ENCODE measurements at regions not wholly inside any gene's neighbourhood (a gene's known extent, or its start where the extent isn't known, plus 50 kb on each side); places are given as distances from the start of the nearest gene placed in this dataset.
"Not testable (repeated sequence)": the region's sequence is repeated elsewhere in the genome, so short reads cannot be mapped to it uniquely, and the experiment has no call there.

DNA sequence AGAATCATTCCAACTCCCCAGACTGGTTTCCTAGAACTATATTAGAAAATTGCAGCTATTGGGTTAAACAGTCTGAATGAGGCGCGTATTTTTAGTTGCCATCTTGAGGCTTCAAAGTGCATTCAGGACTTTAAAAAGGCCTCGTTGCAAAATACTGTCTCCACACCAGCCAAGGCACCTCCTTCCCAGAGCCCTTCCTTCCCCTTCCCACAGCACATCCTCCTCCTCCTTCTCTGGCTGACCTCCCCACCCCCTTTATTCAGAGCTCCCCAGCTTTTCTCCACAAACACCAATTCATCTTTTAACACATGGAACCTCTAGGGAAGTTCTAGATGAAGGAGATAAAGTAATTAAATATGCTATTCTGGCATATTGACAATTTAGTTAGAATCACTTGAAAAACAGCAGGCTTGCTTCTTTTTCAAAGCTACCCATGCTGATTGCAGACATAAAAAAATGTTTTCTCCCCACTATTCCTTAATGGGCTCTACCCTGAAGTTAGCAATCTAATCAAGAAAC is 90.3 kb downstream of the RTP5 start:
- no peak for DNase-seq

DNA sequence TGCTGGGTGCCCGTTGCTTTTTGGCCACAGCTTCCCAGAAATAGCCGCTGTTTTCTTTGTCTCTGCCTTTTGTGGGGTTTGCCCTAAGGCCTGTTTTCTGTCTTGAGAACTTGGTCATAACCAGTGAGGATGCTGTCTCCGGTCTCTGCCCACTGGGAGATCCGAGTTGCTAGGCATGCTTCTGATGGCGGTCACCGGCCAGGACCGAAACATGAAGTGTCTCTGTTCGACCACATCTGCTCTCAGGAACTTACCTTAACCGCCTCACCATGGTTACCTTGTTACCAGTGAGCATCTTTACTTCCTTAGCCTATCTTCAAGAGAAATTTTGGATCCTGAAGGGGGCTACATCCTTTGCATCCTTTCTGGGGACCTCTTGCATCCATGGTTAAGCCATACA is 91.9 kb downstream of the RTP5 start:
- DNase-seq = no peak

DNA sequence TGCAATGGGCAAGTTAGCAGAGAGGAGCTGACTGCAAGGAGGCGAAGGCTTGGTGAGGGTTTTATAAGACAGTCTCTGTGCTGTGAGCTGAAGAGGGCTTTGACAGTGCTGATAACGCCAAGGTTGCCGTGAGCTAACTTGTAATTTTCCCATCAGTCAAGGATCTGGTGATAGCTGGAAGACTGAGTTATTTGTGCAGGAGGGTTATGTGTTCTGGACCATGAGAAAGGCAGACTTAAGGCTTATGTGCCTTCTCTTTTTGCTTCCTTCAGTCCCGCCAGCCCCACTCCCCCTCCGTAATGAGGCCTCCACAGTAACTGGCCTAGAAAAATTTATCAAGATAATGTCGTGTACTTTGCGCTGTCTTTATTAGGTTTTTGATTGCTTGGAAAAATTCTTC is 94.6 kb downstream of the RTP5 start:
- no peak for DNase-seq

DNA sequence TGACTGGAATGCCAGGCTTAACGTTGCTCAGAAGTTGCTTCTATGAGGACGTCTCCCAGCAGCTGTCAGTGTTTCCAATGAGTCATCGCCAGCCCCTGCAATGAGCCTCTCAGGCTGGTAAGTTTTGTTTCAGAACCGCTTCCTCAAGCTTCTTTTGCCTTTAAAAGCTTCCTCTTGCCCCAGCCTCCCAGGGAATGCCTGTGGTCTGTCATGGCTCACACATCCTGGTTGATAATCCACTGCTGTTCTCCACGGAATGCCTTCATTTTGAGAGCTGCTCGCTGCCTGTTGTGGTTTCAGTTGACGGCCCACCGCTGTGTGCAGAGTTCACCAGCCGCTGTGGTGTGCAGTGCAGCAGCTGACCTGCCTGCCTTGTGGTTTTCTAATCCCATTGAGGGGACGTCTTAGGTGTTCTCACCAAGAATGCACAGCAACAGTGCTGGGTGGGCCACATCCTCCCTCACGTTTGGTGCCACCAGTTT is 96.4 kb downstream of the RTP5 start:
- DNase-seq = peak; percentile 66

DNA sequence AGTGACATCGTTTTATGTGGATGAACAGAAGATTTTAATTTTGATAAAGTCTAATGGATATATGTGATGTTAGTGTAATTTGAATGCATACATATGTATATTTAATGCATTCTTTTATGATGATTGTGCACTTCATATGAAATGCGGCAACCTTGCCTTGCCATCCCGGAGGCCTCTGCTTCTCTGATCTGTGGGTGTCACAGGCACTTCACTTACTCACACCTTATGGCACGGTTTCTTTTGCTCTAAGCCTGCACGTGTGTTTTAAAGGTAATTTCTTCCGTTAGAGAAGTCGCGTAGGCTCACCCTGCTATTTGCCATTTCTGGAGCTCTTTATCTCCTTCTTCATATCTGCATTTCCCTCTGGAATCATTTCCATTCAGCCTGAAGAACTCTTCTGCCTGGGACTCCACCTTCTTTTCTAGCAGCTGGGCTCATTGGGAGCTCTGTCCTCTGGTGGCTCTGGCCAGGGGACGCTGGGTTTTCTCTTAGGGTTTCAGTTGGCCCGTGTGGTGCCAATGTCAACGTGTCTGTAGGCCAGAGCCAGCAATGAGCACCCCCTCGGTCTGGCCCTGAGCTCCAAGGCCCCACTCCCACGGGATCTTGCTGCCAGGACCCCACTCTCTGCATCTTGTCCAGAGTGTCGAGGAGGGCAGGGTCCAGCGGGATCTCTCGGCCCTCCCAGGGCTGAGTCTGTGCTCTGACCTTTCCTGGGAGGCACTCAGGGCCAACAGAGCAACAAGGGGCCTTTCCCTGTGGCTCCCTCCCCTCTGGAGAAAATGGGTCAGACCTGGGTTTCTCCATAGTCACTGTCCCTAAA is 97.3 kb downstream of the RTP5 start:
- no peak for DNase-seq

DNA sequence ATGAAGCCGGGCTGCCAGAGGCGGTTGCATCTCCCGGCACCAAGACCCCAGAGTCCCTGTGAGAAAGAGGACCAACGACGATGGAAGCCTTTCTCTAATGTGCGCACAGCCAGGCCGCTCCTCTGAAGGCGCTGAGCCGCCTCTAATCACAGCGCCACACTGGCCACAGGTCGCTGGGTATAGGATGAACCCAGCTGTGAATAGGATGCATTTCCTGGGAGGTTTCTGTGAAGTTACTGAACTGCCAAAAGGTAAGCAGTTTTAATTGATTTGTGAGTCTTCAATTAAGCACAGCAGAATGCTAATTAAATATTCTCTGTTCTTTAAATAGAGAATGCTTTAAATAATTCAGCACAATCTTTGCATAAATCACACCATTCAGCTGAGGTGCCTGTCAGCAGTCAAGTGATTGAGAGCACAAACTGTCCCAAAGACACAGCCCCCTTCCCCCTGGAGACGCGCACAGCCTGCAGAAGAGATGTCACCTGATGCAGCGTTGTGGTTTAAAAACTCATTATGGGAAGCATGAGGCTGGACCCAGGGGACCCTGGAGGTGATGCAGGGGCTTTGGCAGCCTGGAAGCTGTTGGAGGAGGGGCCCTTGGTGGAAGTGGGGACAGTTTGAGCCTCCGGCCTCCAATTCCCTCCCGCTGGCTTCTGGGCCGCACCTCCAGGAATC is 98.1 kb downstream of the RTP5 start:
- no peak for DNase-seq

DNA sequence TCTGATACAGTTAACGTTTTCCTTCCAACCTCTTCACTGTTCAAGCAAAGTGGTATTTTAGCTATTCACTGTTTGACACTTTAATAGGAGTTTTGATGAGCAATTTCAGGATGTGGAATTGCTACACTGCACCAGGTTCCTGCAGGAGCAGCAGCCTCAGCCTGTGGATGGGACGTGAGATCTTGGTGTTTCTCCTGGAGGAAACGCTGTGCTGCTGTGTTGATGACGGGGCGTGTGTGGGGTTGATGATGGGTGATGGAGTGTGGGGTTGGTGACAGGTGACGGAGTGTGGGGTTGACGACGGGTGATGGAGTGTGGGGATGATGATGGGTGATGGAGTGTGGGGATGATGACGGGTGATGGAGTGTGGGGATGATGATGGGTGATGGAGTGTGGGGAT is 98.9 kb downstream of the RTP5 start:
- DNase-seq = no peak

DNA sequence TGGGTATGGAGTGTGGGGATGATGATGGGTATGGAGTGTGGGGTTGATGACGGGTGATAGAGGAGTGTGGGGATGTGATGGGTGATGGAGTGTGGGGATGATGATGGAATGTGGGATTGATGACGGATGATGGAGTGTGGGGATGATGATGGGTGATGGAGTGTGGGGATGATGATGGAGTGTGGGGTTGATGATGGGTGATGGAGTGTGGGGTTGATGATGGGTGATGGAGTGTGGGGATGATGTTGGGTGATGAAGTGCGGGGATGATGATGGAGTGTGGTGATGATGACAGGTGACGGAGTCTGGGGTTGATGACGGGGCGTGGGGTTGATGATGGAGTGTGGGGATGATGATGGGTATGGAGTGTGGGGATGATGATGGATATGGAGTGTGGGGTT is 99.7 kb downstream of the RTP5 start:
- DNase-seq = not testable (repeated sequence)

DNA sequence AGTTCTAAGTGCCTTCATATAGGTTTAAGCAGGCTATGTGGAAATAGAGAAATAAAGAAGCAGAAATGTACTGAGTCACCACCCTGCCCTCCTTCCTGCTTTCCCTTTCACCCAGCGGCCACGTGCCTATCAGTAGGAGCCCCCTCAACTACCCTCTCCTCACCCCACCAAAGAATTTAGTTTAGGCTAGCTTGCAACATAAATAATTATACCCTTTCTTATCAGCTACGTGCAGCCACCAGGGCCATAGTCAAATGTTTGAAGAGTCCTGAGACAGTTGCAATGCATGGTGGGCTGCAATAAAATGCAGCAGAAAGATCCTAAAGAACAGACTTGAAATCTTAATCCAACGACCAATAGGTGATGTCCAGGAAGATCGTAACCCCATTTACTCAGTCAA is 101.2 kb downstream of the RTP5 start:
- no peak for DNase-seq

DNA sequence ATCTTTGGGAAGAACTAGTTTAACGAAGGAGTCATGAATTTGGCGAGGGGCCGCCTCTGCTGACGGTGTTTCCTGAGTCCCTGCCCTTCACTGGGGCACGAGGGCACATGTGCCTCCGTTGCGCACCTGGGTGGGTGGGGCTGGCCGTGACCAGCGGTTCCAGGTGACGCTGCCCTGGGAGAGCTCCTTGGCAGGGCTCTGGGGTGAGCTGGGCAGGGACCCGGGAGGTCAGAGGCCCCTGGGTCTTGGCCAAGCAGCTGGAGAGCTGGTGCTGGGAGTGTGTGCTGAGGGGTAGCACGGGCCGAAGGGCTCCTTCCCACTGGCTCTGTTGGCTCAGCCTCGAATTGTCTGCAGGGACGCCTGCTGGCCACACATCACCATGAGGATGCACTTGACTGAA is 104.6 kb downstream of the RTP5 start:
- DNase-seq = no peak

DNA sequence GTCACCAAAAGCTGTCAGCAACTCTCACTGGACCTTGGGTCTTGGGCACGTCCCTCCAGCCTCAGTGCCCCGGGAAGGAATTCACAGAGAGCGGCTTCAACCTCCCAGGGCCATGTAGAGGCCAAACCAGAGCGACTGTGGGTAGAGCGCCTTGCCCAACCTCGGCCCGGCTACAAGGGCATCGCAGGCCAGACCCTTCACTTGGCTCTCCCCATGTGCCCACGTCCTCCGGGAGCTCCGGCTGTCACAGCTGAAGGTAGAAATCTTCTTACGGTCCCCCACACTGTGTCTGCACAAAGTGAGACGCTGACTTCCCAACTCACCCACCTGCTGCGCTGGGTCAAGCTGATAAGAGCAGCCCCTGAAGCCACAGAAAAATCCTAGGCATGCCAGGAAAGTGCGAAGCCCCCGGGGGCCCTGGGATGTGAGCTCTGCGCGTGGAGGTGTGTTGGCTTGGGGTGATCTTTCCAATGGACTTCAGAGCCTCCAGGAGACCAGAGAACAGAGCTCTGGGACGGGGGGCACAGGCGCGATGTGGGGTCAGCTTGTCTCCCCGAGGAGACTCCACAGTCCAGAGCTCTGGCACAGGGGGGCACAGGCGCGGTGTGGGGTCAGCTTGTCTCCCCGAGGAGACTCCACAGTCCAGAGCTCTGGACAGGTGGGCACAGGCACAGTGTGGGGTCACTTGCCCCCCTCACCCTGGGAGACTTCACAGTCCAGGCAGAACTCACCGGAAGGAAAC is 105.5 kb downstream of the RTP5 start:
- DNase-seq = no peak

DNA sequence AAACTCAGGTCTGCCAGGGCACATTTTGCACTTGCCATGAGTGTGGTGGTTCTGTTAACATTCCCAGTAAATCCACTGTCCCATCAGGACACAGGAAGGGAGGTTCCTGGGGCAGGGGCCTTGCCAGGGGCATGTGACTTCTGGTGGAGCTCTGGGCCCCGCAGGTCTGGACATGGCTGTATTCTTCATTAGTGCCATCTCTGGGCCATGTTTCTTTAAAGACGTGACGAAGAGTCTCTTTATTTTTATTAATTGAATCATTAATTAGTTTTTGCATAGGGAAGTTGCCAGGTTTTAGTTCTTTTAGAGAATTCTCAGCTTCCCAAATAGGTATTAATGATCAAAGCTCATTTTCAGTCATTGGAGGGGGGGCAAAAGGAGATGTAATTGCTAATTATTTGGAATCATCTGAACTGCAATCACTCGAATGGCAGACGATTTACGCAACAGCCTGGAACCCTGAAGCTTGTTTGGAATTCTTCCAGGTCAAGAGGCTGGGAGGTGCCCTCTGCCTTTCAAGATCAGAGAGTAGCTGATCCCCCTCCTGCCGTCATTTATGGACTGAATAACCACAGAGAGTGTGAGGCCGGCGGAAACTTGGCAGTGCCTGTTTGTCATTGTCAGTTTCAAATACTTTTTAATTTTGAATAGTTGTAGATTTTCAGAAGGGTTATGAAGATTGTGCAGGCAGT is 106.2 kb downstream of the RTP5 start:
- no peak for DNase-seq

DNA sequence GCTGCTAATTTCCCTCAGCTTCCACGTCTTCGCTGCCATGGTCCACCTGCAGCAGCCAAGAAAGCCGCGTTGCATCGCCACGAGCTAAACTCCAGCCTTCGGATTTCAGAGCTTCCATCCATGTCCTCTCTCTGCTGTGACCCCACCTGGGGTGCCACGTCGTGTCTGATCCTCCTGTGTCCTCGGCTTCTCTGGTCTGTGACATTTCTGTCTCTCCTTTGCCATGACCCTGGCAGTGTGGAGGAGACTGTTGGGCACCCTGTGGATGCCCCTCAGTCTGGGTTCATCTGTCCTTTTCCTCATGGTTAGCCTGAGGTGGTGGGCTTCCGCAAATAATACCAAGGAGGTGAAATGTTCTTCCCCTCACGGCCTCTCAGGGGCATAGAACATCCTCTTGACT is 106.8 kb downstream of the RTP5 start:
- DNase-seq = no peak

DNA sequence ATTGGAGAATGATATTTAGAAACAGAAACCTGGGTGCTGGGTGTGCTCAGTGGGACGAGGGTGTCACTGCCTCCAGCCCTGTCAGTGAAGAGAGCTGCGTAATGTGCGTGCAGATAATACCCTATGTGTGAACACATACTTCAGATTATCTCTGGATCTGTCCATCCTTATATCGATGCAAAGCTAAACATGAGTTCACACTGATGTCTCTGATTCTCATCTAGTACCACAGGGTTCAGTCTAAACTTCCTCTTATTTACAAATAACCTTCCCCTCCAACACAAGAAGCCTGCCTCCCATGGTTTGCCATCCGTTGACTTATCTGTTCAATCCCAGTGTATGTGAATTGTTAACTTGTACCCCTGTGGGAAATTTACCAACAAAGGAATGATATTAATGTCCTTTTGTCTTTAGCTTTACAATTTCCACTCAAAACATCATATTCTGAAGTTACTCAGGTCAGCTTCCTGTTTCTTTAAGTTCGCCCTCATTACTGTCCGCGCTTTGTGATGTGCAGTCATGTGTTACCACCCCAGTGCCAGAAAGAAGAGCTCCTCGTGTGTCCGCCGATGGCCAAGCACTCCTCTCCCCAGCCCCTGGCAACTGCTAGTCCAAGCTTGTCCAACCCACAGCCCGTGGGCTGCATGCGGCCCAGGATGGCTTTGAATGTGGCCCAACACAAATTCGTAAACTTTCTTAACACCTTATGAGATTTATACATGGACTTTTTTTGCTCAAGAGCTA is 108.2 kb downstream of the RTP5 start:
- DNase-seq = no peak

DNA sequence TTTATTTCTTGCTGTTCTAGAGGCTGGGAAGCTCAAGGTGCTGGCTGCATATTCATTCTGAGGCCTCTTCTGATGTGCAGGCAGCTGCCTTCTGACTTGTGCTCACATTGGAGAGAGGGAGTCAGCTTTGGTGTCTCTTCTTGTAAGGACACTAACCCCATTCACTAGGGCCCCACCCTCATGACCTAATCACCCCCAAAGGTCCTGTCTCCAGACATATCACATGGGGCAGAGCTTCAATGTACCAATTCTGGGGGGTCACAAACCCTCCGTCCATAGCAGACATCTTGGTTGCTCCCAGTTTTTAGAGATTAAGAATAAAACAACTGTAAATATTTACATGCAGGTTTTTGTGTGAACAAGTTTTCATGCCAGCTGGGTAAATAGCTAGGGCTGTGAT is 109.1 kb downstream of the RTP5 start:
- DNase-seq = no peak

DNA sequence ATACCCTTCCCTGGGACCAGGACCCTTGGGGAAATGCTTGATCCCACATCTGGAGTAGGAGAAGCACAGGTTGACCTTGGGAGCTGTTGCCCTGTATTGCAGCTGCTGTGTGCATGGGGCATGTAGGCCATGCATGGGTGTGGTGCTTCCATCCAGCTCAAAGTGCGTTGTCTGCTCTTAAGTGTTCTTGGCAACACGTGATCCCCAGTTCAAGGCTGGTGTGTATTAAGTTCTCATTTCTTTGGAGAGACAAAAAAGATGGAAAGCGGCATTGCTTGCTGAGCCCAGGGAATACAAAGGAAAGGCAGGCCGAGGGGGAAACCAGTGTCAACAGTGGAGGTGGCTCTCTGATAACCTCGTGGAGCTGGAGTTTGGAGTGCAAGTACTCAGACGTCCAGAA is 110.7 kb downstream of the RTP5 start:
- no peak for DNase-seq

DNA sequence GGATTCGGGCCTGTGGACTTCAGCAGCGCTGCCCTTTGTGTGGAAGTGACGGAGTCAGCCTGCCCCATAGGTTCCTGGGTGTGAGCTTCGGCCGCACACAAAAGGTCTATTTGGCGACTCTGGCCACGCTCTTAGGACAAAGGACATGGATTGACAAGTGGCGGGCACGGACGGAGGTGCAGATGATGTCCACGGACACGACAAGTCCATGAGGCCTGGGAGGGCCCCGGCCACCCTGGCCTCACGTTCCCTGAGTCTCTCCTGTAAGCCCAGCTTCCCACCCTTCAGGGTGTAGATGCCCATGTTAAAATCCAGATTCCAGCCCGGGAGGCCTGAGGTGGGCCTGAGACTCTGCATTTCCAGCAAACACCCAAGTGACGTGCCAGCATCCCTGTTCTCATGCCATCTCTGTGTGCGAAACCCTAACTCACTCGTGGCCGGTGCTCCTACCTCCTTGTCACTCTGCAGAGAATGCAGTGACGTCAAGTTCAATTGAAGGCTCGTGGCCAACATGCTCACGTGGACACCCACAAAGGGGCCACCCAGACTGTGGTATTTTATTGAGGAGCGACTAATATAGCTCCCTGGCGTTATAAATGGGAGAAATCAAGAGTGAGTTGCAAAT is 111.7 kb downstream of the RTP5 start:
- DNase-seq = no peak

DNA sequence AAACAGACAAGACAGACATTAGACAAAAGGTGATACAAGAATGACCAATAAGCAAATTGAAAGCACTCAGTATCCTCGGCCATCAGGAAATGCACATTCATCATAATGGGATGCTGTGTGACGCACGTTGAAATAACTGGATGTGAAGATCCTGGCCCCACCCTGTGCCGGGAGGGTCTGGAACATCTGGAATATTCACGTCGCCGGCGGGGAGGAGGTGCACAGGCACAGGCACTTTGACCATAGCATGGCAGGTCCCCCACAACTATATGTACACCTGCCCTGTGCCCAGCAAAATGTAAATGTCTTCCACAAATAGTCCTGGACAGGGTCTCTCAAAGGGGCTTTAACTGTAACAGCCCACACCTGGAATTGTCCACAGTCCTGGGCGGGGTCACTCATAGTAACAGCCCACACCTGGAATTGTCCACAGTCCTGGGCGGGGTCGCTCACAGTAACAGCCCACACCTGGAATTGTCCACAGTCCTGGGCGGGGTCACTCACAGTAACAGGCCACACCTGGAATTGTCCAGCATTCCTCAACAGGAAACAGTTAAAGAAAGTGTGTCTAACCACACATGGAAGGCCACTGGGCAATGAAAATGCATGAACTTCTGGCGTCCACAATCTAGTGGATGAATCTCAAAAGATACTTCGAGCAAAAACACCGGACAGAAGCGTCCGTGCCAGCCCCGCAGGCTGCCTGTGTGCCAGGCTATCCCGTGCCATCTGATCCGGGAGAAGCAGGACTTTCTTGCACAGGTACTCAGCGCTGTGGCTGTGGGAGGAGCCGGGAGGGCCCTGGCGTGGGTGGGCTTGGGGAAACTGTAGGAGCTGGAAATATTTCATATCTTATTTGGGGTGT is 113.4 kb downstream of the RTP5 start:
- no peak for DNase-seq

DNA sequence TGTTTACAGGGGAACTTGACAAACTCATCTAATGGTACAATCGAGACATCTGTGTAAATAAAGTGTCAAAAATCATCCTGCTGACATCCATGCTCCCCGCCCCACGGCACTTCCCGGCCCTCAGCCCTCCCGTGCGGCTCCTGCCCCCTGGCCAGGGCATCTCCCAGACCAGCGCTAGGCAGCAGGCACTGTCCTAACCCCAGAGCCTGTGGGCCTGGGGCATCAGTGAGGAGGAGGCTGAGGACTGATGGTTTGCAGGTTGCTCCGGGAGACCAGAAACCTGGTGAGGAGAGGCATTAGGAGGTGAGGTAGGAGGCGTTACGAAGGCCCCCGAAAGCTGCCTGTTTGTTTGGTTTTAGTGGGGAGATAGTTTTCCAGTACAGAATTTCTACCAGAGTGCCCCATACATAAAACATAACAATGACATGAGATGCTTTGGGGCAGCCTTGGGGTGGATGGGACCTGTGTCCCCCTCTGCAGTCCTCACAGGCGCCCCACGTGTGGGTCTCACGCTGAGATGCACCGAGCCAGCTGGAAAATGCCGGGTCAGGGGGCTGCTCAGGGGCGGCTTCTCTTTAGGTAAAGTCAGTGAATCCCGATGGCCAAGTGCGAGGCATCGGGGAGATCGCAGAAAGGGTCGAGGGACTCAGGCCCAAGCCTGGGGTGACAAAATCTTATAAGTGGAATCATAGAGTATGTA is 114.2 kb downstream of the RTP5 start:
- DNase-seq = no peak

DNA sequence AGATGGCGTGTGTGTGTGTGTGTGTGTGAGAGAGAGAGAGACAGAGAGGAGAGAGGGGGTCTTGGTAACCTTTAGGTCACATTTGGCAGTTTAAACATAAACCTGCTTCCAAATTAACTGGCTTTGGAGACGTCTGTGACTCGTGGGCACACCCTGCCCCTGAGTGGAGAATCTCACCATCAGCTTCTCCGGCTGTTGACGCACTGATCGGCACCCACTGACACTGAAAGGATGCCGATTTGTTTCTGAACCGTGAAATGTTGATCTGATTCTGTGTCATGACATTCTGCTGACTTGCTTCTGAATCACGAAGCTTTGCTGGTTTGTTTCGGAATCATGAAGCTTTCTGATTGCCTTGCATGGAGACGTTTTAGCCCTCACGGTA is 114.7 kb downstream of the RTP5 start:
- DNase-seq = no peak
